Stomach (tissue), 4 donors: ENCODE measurements at regions not wholly inside any gene's neighbourhood (a gene's known extent, or its start where the extent isn't known, plus 50 kb on each side); places are given as distances from the start of the nearest gene placed in this dataset.

ENCODE experiments used
- CTCF ChIP-seq, 7 experiments: fragments of 450-650 bp in 4 of 7; fragments of 200-600 bp in 3 of 7; sonication (generic) in 3 of 7; IDR thresholded peaks; one replicate each; pipeline ENCODE4 v1.5.1; 2016 to 2019; ENCODE audit warnings: antibody characterized with exemption in 7 of 7, control low read depth in 2 of 7, mild to moderate bottlenecking in 1 of 7
- EP300 ChIP-seq: sonication (generic); formaldehyde crosslinking; IDR thresholded peaks from one replicate; pipeline ENCODE4 v1.6.1; 2017; ENCODE audit warnings: antibody characterized with exemption
- POLR2A ChIP-seq, 4 donors: fragments of 450-650 bp; IDR thresholded peaks; one replicate each; pipeline ENCODE4 v1.6.1; 2016; ENCODE audit warnings: antibody characterized with exemption in 4 of 4, control low read depth in 2 of 4, mild to moderate bottlenecking in 1 of 4, moderate library complexity in 1 of 4

- TF ChIP-seq CTCF (IDR thresholded peaks at IDR 0.05) (no peak), EP300 (no peak), POLR2A (IDR thresholded peaks at IDR 0.05) (no peak)
Observed at GRCh38 chr2:188889187-188889586, 85.0 kb upstream of the COL3A1 start.
